GM21526 (cell line): ENCODE measurements at regions not wholly inside any gene's neighbourhood (a gene's known extent, or its start where the extent isn't known, plus 50 kb on each side); places are given as distances from the start of the nearest gene placed in this dataset.
"Not testable (repeated sequence)": the region's sequence is repeated elsewhere in the genome, so short reads cannot be mapped to it uniquely, and the experiment has no call there.

Experiments
- ATAC-seq: cut with Tn5 transposase; IDR thresholded peaks from one replicate; pipeline ENCODE4 v1.9.1; 2021; ENCODE audit warnings: moderate library complexity; ENCODE audit not compliant: unreplicated experiment, low FRiP score

DNA sequence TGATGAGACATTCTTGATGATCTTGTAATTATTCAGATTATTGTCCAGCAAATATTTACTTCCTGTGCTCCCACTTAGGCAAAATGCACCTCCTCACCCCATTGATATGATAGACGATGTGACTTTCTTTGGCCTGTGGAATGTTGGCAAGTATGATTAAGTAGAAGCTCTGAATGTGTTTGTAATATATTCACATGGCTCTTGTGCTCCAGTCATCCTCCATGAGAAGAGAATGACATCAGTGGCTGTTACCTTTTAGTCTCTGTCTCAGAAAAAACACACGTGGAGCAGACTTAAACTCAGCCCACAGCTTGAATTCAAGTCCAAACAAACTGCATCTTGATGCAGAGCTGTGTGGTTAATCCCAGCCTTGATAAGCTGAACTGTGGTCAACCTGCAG lies 984.3 kb upstream of the FBXO33 start:
- no peak for ATAC-seq

DNA sequence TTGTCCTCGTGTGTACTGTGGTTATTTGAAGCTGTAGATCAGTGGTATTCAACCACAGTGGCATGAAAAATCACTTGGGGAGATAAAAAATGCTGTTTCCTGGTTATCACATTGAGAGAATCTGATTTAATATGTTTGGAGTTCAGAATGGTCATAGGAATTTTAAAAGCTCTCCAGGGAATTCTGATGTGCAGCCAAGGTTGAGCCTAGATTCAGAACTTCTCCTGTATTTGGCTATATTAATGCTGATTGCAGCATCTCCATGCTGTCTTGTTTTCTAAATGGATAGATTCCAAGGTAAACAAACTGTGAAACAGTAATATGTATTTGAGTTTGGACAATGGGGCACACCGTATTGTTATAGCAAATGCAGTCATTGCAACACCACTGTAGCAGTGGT lies 982.2 kb upstream of the FBXO33 start:
- no peak for ATAC-seq

DNA sequence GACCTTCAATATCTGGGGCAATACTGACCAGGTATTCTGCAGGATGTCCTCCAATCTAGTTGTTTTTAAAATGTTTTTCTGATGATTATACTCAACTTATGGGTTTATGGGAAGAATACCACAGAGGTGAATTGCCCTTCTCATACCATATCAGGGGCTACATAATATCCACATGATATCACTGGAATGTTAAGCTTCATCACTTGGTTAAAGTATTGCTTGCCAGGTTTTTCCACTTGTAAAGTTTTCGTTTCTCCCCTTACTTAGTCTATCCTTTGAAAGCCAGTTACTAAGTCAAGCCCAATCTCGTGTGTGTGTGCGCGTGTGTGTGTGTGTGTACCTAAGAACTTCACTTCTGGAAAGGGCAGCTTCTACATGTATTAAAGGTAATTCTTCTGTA lies 980.9 kb upstream of the FBXO33 start:
- ATAC-seq, result no peak

DNA sequence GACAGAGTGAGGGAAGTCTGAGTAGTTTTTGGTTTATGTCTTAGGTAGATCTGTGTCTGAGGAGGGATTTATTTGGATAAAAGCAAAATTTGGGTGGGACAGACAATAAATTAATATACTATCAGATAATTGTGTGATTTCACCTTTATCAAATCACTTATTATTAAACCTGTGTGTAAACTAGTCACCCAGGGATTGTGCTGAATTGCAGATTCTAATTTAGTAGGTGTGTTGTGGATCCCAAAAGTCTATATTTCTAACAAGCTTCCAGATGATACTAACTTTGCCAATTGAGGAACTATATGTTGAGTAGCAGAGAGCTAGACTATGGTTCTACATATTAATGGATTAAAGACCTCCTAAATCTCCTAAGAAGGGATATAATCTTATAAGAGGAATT lies 978.5 kb upstream of the FBXO33 start:
- no peak for ATAC-seq

DNA sequence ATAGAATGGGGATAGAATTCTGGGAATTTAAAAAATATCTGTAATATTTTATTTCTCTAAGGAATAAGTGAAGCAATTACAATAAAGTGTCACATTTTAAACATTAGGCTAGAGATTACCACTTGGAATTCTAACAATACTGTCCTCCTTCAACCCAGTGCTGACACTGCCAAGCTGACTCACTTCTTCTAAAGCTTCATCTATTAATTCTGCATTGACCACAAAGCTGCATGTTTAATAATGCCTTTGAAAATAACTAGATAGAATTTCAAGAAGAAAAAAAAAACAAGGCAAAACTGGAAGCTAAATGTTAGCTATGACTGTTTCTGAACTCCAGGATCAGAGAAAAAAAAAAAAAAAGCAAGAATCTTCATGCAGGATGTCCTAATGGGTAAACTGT lies 970.7 kb upstream of the FBXO33 start:
- no peak for ATAC-seq

DNA sequence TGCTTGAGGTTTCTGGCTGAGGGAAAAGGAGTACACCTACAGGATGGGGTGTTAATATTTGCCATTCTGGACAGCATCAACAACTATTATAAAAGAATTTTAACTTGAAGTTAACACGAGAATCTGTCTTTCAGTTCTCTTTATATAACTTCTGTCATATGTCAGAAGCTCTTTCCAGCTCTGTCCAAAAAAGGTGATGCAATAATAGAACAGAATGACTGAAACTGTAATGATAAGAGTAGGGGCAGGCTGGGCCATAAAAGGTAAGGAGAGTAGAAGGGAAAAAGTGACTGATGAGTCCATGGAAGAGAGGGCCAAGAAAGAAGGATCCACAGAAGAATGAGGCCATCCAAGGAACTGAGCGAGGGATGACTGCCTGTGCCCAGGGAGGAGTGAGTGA lies 966.7 kb upstream of the FBXO33 start:
- no peak for ATAC-seq

DNA sequence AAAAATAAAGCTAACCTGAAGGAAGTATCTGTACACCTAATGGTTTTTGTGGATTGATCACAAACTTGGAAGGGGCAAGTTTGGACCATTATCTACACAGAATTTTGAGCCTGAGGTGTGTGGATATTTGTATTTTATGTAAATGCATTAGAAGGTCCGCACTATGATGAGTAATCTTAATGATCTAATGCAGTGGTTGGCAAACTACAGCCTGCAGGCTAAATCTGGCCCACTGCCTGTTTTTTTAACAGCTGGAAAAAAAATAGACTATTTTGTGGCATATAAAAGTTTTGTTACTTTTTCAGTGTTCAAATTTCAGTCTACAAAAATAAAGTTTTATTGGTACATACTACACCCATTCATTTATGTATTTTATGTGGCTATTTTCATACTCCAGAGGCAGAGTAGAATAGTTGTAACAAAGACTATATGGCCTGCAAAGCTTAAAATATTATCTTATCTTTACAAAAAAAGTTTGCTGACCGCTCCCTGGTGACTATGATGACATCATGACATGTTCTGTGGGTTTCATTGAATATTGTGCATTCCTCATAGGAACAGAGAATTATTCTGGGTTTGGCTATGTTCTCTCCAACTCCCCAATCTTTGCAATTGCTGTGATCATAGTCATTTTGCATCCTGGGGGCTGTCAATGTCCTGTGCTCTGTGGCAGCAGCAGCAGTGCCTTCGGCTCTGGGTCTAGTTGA lies 962.6 kb upstream of the FBXO33 start:
- no peak for ATAC-seq

DNA sequence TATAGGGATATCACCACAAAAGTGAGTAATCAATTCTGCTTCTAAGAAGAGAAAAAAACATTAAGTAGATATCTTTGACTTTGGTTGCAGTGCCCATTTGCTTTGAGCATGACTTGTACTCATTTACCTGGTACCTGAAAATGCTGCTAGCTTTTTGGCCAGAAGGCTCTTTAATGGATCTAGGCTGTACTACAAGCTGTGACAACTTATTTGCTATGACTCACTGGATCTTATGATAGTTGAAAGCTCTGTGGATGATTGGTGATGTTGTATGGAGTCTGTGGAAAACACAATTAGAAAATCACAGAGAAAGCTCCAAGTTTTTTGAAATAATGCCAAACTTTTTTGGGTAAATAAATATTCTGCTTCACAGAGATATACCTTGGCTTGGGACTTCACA lies 960.9 kb upstream of the FBXO33 start:
- ATAC-seq, result no peak

DNA sequence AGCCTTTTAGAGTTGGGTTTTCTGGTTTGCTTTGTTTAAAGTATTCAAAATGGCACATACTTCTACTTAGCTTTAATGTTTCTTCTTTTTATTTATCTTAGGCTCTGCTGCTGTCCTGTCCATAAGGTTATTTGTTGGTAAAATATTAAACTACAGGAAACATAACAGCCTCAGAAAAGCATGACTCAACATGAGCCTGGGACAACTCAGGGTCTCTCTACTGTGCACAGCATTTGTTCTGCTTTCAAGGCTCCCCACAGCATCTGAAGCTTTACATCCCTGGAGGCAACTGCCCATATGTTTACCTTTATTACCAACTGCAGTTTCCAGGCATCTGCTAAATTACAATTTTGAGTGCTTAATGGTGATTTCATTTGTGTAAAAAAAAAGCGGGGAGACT lies 954.2 kb upstream of the FBXO33 start:
- no peak for ATAC-seq

DNA sequence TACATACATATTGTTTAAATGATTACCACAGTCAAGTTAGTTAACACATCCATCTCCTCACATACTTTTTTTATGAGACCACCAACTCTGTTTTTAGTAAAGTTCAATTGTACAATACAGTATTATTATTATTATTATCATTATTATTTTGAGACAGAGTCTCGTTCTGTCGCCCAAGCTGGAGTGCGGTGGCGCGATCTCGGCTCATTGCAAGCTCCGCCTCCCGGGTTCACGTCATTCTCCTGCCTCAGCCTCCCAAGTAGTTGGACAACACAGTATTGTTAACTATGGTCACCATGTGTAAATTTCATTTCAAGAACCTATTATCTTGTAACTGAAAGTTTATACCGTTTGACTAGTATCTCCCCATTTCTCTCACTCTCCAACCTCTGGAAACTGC lies 942.0 kb upstream of the FBXO33 start:
- no peak for ATAC-seq

DNA sequence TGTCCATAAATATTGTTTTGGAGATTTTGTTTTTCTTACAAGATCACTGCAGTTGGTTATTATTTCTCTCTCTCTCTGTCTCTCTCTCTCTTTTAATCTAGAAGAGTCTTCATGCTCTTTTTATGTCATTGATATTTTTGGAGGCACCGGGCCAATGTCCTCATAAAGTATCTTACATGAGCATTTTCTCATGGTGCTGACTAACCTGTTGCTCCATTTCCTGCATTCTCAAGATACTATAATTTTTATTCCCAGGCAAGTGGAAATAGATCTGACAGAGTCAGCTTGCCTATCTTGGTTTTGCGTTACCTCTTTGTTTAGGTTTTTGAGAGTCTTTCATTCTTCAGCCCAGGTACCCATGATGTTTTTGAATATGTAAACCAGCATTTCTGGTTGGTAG lies 938.8 kb upstream of the FBXO33 start:
- no peak for ATAC-seq

DNA sequence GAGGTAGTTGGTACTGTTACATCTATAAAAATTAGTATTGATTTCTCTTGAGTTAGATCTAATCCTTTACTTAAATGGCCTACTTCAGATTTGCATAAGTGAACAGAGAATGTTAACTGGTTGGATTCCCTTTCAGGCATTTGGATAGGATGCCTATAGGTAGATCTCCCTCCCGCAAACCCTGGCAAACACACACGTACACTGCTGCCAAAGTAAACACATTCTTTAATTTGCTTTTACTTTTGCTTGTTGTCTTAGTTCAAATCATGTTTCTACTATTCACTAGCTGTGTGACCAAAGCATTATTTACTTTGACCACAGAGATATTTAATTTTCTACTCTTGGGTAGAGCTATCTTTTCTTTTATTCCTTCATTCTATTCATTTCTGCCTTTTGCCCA lies 936.1 kb upstream of the FBXO33 start:
- ATAC-seq, result no peak

DNA sequence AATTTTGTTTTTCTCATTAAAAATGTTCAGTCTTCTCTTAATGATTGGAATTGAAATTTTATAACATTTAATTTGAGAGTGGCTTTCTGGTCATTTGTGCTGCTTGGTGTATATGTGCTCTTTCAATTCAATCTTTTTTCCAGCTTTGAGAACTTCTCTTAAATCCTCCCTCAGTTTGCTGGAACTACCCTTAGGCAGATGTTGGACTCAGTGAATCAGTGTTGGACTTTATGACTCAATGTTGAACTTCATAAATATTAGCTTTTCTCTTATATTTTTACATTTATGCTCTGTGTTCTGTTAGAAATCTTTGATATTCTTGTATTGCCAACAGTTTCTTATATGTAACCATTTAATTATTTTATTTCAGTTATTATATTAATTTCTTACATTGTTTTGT lies 935.5 kb upstream of the FBXO33 start:
- ATAC-seq, result no peak

DNA sequence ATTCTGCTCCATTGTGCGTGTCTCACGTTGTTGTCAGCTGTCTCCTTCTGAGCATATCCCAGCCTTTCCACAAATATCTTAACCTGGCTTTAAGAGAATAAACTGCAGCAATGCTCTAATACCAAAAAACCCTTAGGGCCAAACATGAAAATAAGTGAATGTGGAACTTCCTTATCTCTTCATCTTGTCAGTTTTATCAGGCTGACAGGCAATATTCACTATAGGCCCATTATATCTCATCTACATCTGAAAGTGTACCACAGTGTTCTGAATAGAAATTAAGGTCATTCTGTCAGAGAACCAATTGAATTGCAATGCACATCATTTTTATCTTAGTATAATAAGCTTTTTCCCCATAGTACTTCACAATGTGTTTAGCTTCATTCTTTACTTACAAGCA lies 933.1 kb upstream of the FBXO33 start:
- no peak for ATAC-seq

DNA sequence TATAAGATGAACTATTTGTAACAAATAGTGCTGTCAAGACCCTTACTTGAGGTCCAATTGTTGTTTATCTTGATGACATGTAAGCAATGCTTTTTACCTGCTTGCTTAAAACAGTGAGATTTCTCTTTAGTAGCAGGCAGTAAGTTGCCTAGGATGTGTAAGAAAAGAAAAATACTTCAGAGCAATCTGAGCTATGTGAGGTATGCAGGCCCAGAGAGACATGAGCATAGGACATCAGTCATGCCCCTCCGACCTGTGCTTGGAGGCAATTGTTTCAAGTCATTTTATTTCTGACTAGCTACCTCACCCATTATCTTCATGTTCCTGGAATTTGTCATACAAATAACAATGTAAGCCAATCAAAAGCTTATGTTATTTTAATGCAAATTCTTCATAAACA lies 930.6 kb upstream of the FBXO33 start:
- ATAC-seq, result no peak

DNA sequence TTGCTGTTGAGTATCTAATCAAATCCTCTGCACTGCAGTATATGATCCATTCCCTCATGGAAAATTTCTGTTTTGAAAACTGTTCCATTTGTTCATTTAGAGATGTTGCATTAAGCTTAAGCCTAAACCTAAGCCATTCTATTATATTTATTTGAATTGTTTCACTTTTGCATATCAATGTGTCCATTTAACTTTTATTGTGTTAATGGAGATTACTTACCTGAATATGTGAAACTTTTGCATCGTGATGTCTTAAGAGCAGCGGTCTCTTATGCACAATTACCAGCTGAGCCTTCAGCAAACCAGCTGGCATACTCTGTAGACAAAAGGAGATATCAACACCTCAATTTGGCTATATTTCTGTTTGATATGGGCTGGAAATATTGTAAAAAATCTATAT lies 922.5 kb upstream of the FBXO33 start:
- ATAC-seq, result no peak

DNA sequence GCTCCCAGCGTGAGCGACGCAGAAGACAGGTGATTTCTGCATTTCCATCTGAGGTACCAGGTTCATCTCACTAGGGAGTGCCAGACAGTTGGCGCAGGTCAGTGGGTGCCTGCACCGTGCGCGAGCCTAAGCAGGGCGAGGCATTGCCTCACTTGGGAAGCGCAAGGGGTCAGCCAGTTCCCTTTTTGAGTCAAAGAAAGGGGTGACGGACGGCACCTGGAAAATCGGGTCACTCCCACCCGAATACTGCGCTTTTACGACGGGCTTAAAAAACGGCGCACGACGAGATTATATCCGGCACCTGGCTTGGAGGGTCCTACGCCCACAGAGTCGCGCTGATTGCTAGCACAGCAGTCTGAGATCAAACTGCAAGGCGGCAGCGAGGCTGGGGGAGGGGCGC lies 915.9 kb upstream of the FBXO33 start:
- not testable (repeated sequence) for ATAC-seq

DNA sequence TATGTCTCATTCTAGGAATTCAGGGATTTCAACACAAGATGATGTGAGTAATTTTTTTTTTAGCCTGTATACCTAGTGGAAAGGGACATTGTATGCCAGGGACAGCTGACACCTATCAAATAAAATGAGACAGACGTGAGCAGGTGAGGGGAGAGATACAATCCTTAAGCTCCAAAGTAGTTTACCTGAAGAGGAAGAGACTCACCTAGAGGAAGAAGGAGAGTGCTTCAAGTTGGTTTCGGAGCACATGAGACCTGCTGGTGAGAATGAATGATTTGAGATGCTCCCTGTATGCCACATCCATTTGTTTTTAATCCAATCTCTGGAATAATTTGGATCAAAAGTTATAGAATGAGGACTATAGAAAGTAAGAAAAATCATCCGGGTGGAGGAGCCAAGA lies 915.4 kb upstream of the FBXO33 start:
- no peak for ATAC-seq

DNA sequence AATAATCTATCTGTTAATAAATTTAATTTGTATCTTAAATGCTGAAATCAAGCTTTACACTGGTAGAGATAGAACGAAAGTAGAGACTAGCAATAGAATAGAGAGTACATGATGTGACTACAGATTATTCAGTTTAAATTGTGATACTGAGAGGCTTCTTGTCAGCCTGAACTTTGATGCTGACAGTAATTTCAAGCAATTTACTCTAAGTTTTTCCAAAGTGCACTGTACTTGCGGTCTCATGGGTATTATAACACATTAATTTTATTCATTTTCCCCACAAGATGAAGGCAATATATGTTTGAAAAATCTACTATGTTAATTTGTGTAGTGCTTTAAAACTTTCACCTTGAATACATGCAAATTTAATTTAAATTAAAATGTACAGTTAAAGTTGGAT lies 914.0 kb upstream of the FBXO33 start:
- ATAC-seq, result no peak

DNA sequence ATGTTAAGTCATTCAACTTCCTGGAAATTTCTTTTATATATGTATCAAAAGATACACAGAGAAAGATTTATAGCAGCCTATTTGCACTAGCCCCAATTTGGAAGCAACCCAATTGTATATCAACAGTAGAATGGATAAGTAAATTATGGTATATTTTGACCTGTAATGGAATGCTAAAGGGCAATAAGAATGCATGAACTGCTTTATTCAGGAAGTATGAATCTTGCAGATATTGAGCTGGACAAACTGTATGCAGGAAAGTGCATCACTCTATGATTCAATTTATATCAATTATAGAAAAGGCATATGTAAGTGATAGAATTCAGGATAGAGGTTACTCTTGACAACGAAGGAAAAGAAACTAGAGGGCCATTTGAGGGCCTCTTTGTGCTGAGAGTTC lies 913.1 kb upstream of the FBXO33 start:
- ATAC-seq, result no peak

DNA sequence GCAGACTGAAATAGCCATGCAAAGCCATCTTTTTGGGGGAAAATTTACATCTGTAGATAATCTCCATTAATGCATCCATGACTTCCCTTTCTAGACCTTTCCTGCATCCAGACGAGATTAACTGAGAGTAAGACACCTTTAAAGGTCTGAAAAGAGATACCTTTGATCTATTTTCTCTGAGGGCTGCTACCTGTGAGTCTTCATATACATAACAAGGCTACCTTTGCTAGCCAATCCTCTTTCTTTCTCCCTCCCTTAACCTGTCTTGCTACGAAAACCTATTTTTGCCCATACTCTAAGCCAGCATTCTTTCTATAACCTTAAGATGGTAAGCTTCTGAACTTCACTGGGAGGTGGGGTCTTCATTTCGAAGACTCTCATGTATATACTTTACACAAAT lies 908.5 kb upstream of the FBXO33 start:
- no peak for ATAC-seq

DNA sequence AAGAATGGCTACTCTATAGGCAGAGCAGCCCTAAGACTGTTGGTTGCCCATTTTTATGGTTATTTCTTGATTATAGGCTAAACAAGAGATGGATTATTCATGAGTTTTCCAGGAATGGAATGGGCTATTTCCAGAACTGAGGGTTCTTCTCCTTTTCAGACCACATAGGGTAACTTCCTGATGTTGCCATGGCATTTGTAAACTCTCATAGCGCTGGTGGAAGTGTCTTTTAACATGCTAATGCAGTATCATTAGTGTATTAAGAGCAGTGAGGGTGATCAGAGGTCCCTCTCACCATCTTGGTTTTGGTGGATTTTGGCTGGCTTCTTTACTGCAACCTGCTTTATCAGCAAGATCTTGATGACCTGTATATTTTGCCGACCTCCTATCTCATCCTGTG lies 904.6 kb upstream of the FBXO33 start:
- ATAC-seq, result no peak

DNA sequence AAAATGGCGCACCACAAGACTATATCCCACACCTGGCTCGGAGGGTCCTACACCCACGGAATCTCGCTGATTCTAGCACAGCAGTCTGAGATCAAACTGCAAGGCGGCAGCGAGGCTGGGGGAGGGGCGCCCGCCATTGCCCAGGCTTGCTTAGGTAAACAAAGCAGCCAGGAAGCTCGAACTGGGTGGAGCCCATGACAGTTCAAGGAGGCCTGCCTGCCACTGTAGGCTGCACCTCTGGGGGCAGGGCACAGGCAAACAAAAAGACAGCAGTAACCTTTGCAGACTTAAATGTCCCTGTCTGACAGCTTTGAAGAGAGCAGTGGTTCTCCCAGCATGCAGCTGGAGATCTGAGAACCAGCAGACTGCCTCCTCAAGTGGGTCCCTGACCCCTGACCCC lies 894.3 kb upstream of the FBXO33 start:
- ATAC-seq, result not testable (repeated sequence)
